Peyer's patch (tissue), 4 donors: ENCODE measurements at regions not wholly inside any gene's neighbourhood (a gene's known extent, or its start where the extent isn't known, plus 50 kb on each side); places are given as distances from the start of the nearest gene placed in this dataset.

Experiments used
- POLR2A ChIP-seq, 2 donors: fragments of 450-650 bp; IDR thresholded peaks; one replicate each; pipeline ENCODE4 v1.5.1; 2017; ENCODE audit warnings: antibody characterized with exemption in 2 of 2, mild to moderate bottlenecking in 2 of 2, moderate library complexity in 2 of 2
- TF ChIP-seq, protein P1 (sequence below), 6 experiments: fragments of 450-650 bp in 4 of 6; fragments of 200-600 bp in 2 of 6; sonication (generic) in 1 of 6; IDR thresholded peaks; one replicate each; pipeline ENCODE4 v1.5.1; 2017 to 2019; ENCODE audit warnings: antibody characterized with exemption in 6 of 6, mild to moderate bottlenecking in 3 of 6, moderate library complexity in 1 of 6

DNA sequence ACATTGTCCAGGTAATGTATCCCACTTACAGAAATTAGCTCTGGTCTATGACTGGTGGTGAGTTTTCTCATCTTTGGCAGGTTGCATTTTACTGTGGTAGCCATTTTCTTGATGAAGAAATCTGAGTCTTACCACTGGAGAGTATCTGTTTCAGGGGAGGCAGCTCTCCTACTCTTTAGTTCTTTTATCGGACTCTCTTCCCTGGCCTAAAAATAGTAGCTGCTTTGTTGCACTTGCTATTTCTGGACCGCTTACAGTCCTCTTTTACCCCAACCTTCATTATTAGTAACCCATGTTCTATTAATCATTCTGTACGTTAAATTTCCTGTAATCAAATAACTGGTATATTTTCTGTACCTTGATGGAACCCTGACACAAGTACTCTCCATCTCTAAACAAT lies 720.8 kb downstream of the PLA2G4A start:
- TF ChIP-seq, protein P1, sequence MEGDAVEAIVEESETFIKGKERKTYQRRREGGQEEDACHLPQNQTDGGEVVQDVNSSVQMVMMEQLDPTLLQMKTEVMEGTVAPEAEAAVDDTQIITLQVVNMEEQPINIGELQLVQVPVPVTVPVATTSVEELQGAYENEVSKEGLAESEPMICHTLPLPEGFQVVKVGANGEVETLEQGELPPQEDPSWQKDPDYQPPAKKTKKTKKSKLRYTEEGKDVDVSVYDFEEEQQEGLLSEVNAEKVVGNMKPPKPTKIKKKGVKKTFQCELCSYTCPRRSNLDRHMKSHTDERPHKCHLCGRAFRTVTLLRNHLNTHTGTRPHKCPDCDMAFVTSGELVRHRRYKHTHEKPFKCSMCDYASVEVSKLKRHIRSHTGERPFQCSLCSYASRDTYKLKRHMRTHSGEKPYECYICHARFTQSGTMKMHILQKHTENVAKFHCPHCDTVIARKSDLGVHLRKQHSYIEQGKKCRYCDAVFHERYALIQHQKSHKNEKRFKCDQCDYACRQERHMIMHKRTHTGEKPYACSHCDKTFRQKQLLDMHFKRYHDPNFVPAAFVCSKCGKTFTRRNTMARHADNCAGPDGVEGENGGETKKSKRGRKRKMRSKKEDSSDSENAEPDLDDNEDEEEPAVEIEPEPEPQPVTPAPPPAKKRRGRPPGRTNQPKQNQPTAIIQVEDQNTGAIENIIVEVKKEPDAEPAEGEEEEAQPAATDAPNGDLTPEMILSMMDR (IDR thresholded peaks at IDR 0.05) = no peak
- TF ChIP-seq POLR2A (IDR thresholded peaks at IDR 0.05) = no peak
